T-helper 2 cell treated with Interferon-gamma antibody and Interleukin-4, amounts not matched to agents 5 μg/mL and 100 μg/mL, for 36 hours (primary cell): ENCODE measurements at regions not wholly inside any gene's neighbourhood (a gene's known extent, or its start where the extent isn't known, plus 50 kb on each side); places are given as distances from the start of the nearest gene placed in this dataset.

Experiments
- DNase-seq: peaks from one replicate; pipeline ENCODE4 v3.0.0; 2021; ENCODE audit warnings: low spot score
- H3K27ac Mint-ChIP-seq: one replicate; pipeline ENCODE4 v1.8.0; 2021; ENCODE audit warnings: mild to moderate bottlenecking, mixed read lengths
- H3K27me3 Mint-ChIP-seq: one replicate; pipeline ENCODE4 v1.8.0; 2021; ENCODE audit warnings: low read depth, mixed read lengths
- H3K36me3 Mint-ChIP-seq: one replicate; pipeline ENCODE4 v1.8.0; 2021; ENCODE audit warnings: low read depth, mixed read lengths
- H3K4me1 Mint-ChIP-seq: one replicate; pipeline ENCODE4 v1.8.0; 2021; ENCODE audit warnings: low read depth, mixed read lengths
- H3K4me3 Mint-ChIP-seq: one replicate; pipeline ENCODE4 v1.8.0; 2022; ENCODE audit warnings: mild to moderate bottlenecking, moderate library complexity, mixed read lengths
- H3K9me3 Mint-ChIP-seq: one replicate; pipeline ENCODE4 v1.8.0; 2021; ENCODE audit warnings: mixed read lengths

GRCh38 chr1:208931936-208932335, 651.6 kb upstream of the CAMK1G start:
- no peak overlapping the region for H3K4me3 Mint-ChIP-seq
- no peaks in the 10 kb centered on the region for H3K36me3 Mint-ChIP-seq

GRCh38 chr1:208933984-208934525, 649.5 kb upstream of the CAMK1G start:
- no peaks in the 10 kb centered on the region for H3K9me3 Mint-ChIP-seq
- H3K27ac Mint-ChIP-seq = no peak overlapping the region
- DNase-seq = no peak
- H3K27me3 Mint-ChIP-seq = no peaks in the 10 kb centered on the region
- no peak overlapping the region for H3K4me3 Mint-ChIP-seq
- H3K4me1 Mint-ChIP-seq = no peaks in the 10 kb centered on the region
- H3K36me3 Mint-ChIP-seq = no peaks in the 10 kb centered on the region

More at GRCh38 chr1:208931936-208932335, 651.6 kb upstream of the CAMK1G start:
- Mint-ChIP-seq H3K27me3 (no peaks in the 10 kb centered on the region), H3K4me1 (no peaks in the 10 kb centered on the region), H3K9me3 (no peaks in the 10 kb centered on the region), H3K27ac (no peak overlapping the region)
- DNase-seq = no peak

- Mint-ChIP-seq H3K27me3 (no peaks in the 10 kb centered on the region), H3K36me3 (no peaks in the 10 kb centered on the region), H3K27ac (no peak overlapping the region), H3K4me1 (no peaks in the 10 kb centered on the region), H3K4me3 (no peak overlapping the region), H3K9me3 (no peaks in the 10 kb centered on the region)
- no peak for DNase-seq
These were observed 648.6 kb upstream of the CAMK1G start for GRCh38 chr1:208934933-208935332.

DNA sequence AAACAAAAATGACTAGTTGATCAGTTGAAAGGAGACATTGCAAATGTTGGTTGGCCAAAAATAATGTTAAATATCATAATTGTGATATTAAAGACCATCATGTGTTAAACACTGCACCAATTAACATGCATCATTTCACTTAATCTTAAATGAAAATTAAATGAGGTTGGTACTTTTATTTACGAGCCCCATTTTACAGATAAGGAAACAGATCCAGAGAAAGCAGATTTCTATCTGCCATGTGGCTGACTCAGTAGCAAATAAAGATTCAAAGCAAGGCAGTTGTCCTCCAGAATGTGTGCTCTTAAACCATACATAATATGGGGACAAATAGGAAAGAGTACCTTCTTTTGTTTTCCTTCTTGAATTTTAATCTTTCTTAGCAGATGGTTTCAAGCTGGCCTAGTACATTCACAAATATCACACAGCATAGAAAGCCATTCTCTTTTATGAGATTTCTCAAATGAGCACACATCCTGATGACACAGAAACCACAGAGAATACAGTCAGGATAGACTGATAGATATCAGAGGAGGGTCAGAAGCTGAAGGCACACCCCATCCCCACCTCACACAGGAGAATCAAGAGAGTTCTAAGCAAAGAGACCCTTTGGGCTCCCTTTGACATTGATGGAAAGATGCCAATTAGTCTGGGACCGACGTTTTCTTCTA, 647.9 kb upstream of the CAMK1G start:
- H3K4me3 Mint-ChIP-seq = no peak overlapping the region
- H3K36me3 Mint-ChIP-seq = no peaks in the 10 kb centered on the region
- no peak overlapping the region for H3K27ac Mint-ChIP-seq
- no peaks in the 10 kb centered on the region for H3K4me1 Mint-ChIP-seq
- no peaks in the 10 kb centered on the region for H3K27me3 Mint-ChIP-seq
- DNase-seq = no peak
- no peaks in the 10 kb centered on the region for H3K9me3 Mint-ChIP-seq

GRCh38 chr1:208939537-208940085, 643.9 kb upstream of the CAMK1G start:
- H3K27me3 Mint-ChIP-seq = no peaks in the 10 kb centered on the region
- H3K36me3 Mint-ChIP-seq = no peaks in the 10 kb centered on the region
- H3K9me3 Mint-ChIP-seq = no peaks in the 10 kb centered on the region
- no peak for DNase-seq
- H3K27ac Mint-ChIP-seq = no peak overlapping the region
- H3K4me1 Mint-ChIP-seq = no peaks in the 10 kb centered on the region
- no peak overlapping the region for H3K4me3 Mint-ChIP-seq

DNA sequence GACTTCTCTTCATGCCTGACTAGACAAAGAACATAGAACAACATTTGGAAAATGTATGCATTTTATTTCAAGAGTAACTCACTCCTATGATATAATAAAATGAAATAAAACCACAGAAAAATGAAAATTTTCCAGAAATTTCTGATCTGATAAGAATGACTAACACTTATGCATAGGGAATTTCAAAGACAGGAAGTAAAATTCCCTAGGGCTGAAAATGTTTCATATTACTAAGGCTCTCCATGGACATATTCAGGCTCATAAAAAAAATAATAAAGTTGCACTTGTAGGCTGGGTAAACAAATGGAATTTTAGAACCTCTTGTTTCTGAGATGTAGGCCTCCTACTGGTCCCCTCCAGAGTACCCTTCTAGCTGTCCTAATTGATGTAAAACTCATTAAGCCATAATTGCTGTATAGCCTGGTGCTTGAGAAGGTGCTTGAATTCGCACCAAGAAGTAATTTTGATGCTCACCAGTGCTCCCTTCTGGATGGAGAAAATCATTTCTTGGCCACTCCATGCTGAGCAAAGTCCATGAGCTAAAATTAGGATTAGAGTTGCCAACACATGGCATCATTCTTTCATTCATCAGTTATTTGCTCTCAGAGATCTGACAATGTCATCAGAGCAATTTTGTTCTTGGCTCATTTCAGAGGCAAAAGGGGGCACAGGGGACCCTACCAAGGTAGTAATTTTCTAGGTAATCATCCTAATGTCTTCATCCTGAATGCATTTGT, 641.0 kb upstream of the CAMK1G start:
- H3K4me1 Mint-ChIP-seq = no peaks in the 10 kb centered on the region
- no peaks in the 10 kb centered on the region for H3K36me3 Mint-ChIP-seq
- no peak overlapping the region for H3K27ac Mint-ChIP-seq
- no peak for DNase-seq
- no peaks in the 10 kb centered on the region for H3K27me3 Mint-ChIP-seq
- no peaks in the 10 kb centered on the region for H3K9me3 Mint-ChIP-seq
- H3K4me3 Mint-ChIP-seq = no peak overlapping the region

- Mint-ChIP-seq H3K27ac (no peak overlapping the region), H3K9me3 (no peaks in the 10 kb centered on the region), H3K4me3 (no peak overlapping the region), H3K4me1 (no peaks in the 10 kb centered on the region), H3K27me3 (no peaks in the 10 kb centered on the region), H3K36me3 (no peaks in the 10 kb centered on the region)
- no peak for DNase-seq
These were observed 640.2 kb upstream of the CAMK1G start for GRCh38 chr1:208943291-208943690.

DNA sequence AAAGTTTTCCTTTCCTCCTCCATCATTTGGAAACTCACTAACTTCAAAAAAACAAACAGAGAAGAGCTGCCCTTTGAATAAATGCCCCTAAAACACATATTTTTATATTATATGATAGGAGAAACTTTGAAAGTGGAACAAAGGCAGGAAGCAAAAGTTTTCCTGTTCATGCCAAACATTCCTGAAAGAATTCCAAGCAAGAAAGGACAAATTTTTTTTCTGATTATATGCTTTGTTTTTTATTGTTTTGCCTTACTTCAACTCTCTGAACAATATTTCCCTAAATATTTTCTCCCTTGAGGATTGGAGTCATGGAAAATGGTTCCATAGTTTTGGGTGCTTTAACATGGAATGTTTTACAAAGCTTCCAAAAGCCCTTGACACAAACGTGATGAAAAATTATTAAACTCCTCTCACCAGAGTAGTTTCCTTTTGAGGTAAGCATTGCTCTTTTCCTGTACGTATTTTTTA, 638.5 kb upstream of the CAMK1G start:
- H3K27ac Mint-ChIP-seq = no peak overlapping the region
- DNase-seq = no peak

DNA sequence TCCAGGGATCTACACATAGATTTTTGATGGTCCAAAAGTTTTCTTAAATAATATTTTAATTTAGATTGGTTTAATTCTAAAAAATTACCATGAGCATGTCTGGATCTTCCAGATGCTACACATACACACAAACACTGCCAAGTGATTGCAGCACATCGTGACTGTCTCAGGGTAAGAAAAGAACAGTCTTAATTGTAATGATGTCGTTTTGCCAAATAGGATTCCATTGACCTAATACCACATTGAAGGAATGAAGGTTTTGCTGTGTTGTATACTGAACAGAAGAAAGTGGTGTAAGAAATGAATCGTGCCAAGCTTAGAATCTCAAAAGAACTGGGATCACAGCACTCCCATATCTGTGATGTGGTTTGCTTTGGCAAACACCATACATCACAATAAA, 633.3 kb upstream of the CAMK1G start:
- no peak overlapping the region for H3K27ac Mint-ChIP-seq

More for the DNA sequence above, 638.5 kb upstream of the CAMK1G start:
- Mint-ChIP-seq H3K27me3 (no peaks in the 10 kb centered on the region), H3K9me3 (no peaks in the 10 kb centered on the region), H3K4me1 (no peaks in the 10 kb centered on the region), H3K4me3 (no peak overlapping the region), H3K36me3 (no peaks in the 10 kb centered on the region)

GRCh38 chr1:208951026-208951525, 632.4 kb upstream of the CAMK1G start:
- no peak for DNase-seq
- H3K9me3 Mint-ChIP-seq = no peaks in the 10 kb centered on the region
- H3K36me3 Mint-ChIP-seq = no peaks in the 10 kb centered on the region
- H3K4me3 Mint-ChIP-seq = no peak overlapping the region
- H3K4me1 Mint-ChIP-seq = no peaks in the 10 kb centered on the region
- H3K27me3 Mint-ChIP-seq = no peaks in the 10 kb centered on the region
- no peak overlapping the region for H3K27ac Mint-ChIP-seq

More for the DNA sequence above, 633.3 kb upstream of the CAMK1G start:
- no peaks in the 10 kb centered on the region for H3K27me3 Mint-ChIP-seq
- no peaks in the 10 kb centered on the region for H3K9me3 Mint-ChIP-seq
- no peak for DNase-seq
- no peaks in the 10 kb centered on the region for H3K4me1 Mint-ChIP-seq
- no peak overlapping the region for H3K4me3 Mint-ChIP-seq
- no peaks in the 10 kb centered on the region for H3K36me3 Mint-ChIP-seq

GRCh38 chr1:208951908-208952307, 631.6 kb upstream of the CAMK1G start:
- H3K27ac Mint-ChIP-seq = no peak overlapping the region

GRCh38 chr1:208962867-208963266, 620.6 kb upstream of the CAMK1G start:
- Mint-ChIP-seq H3K27me3 (no peaks in the 10 kb centered on the region), H3K4me1 (no peaks in the 10 kb centered on the region), H3K36me3 (no peaks in the 10 kb centered on the region), H3K9me3 (no peaks in the 10 kb centered on the region), H3K4me3 (no peak overlapping the region), H3K27ac (no peak overlapping the region)
- no peak for DNase-seq

More at GRCh38 chr1:208951908-208952307, 631.6 kb upstream of the CAMK1G start:
- no peak overlapping the region for H3K4me3 Mint-ChIP-seq
- H3K36me3 Mint-ChIP-seq = no peaks in the 10 kb centered on the region
- H3K9me3 Mint-ChIP-seq = no peaks in the 10 kb centered on the region
- no peaks in the 10 kb centered on the region for H3K4me1 Mint-ChIP-seq
- no peaks in the 10 kb centered on the region for H3K27me3 Mint-ChIP-seq
- no peak for DNase-seq

GRCh38 chr1:208965351-208965750, 618.2 kb upstream of the CAMK1G start:
- H3K27ac Mint-ChIP-seq = no peak overlapping the region
- no peak overlapping the region for H3K4me3 Mint-ChIP-seq
- no peaks in the 10 kb centered on the region for H3K27me3 Mint-ChIP-seq
- H3K9me3 Mint-ChIP-seq = no peaks in the 10 kb centered on the region
- no peaks in the 10 kb centered on the region for H3K36me3 Mint-ChIP-seq
- no peaks in the 10 kb centered on the region for H3K4me1 Mint-ChIP-seq
- DNase-seq = no peak

GRCh38 chr1:208967334-208967733, 616.2 kb upstream of the CAMK1G start:
- Mint-ChIP-seq H3K36me3 (no peaks in the 10 kb centered on the region), H3K4me1 (no peaks in the 10 kb centered on the region), H3K27me3 (no peaks in the 10 kb centered on the region), H3K4me3 (no peak overlapping the region), H3K27ac (no peak overlapping the region), H3K9me3 (no peaks in the 10 kb centered on the region)
- DNase-seq = no peak
